ENCODE measurements at regions not wholly inside any gene's neighbourhood (a gene's known extent, or its start where the extent isn't known, plus 50 kb on each side); places are given as distances from the start of the nearest gene placed in this dataset.

DNA sequence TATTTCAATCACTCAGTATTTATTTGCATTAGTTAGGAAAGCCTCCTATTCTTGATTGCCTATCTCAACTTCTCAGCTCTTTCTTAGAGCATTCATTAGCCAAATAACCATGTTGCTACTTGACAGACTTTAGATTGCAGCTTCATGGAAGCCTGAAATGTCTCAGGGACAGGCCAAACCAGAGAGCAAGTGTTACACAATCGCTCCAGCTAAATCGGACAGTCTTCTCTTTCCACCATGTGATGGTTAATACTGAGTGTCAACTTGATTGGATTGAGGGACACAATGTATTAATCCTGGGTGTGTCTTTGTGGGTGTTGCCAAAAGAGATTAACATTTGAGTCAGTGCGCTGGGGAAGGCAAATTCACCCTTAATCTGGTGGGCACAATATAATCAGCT lies 106.5 kb upstream of the DRD2 start:
- DNase-seq (ENCODE audit: low read depth in 3 of 3) = no peak

DNA sequence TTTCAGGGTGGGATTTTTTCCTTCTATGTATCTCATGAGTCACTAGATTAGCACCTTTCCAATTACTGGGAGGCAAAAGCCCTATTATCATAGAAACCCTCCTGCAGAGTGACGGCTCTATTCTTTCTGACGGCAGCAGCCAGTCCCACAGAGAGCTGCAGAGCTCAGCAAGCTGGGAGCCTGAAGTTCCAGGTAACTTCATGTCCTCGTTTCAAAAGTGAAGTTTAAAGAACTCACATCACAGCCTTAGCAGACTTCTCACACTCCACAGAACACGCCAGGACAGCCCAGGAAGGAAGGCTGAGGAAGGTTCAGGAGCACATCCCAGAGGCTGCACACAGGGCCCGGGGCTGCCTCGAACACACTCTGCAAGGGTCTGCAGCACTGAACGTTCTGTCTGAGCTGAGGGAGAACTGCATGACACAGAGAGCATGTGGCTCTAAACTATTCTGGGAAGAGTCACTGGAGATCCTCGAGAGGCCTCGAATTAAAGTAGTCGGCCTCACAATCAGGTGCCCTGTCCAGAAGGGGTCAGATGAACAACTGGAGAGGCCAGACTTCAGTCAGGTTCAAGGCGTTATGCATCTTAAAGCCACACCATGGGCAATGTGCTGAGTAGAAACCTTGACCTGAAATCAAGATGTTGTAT lies 104.2 kb upstream of the DRD2 start:
- no peak for DNase-seq (ENCODE audit: low read depth in 3 of 3)

DNA sequence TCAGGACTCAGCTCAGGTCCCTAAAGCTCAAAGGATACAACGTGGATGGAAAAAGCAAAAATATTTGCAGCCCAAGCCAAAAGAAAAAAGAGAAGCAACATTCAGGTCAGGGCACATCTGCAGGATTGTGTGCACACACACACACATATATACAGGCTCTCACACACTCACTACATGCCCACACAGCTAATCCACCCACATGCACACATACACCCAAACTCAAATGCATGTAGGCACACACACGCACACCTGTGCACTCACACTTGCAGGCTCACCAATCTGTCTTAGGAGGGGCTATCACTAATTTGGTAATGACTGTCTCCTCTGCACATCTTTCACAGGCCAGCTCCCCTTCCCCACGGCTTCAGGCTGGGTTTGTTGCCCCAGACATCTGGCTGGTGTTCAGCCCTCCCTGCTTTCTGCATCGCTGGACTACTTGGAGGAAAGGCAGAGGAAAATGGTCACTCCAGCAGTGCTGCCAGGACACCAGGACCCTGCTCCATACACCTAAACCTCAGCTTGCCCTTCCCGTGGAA lies 103.6 kb upstream of the DRD2 start:
- DNase-seq (ENCODE audit: low read depth in 3 of 3) = no peak

DNA sequence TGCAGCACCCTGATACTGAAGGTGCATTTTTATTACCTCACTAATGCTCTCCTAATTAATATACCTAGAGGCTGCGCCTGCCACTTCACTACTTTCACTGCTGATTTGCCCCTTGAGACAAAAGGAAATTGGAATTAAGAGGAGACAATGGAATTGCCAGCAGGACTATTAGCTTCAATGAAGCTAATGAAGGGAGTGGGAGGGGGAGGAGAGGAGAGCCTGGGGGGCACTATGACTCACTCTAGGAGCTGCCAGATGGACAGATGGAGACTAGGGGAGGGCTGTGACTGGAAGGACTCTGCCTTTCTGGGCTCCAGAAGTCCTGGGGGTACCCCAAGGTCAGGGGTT lies 102.8 kb upstream of the DRD2 start:
- DNase-seq (ENCODE audit: low read depth in 3 of 3) = no peak

DNA sequence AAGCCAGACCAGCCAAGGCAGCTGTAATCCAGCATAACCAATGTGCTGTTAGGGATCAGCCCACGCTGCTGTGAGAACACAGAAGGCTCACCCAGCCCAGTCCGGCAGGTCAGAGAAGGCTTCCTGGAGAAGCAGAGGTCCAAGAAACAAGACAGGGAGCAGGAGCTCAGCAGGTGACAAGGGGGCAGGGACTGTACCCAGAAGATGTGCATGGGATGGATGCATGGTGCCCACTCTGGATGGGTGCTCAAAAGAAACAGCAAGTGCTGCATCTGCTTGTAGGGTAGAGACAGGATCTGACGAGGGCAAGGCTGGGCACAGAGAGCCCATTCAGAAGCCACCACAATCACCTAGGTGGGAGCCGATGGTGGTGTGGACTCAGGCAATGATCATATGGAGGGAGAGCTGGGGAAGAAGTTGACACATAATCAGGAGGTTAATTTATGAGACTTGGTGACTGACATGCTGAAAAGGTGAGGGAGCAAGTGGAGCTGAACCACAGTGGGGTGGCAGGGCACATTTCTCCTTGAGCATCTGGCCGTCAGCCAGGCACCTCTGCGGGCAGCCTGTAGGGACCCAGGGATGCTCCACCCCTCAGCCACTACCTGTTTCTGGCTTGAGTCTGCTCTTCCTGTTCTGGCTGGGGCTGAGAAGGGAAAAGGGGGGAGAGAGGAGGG lies 102.3 kb upstream of the DRD2 start:
- DNase-seq (ENCODE audit: low read depth in 3 of 3) = no peak

DNA sequence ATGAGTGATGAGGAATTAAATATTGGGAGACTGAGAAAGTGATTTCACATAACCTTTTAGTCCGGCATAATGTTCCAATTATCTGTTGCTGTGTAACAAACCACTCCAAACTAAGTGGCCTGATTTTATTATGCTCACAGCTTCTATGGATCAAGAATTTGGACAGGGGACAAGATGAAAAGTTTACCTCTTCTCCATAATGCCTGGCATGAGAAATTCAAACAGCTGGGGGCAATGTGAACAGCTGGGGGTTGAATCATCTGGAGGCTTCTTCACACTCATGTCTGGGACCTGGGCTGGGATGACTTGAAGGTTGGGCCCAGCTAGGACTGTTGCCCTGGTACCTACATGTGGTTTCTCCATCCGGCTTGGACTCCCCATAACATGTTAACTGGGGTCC lies 99.4 kb upstream of the DRD2 start:
- DNase-seq (ENCODE audit: low read depth in 3 of 3) = no peak

DNA sequence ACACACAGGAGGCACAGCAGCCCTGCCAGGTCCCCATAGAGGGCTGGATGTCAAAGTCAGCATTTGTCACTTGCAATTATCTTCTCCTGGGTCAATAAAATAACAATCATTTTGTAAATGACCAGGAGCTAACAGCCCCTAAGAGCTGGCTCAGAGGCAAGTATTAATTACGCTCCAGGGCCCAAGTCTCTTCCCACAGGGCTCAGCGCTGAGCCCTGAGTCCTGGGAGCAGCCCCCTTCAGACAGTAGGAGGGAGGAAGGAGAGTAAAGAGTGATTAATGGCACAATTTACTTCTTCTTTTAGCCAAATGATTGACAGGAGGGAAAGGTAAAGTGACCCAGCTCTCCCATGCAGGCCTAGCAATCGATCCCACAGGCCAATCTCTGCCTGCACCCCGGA lies 99.0 kb upstream of the DRD2 start:
- no peak for DNase-seq (ENCODE audit: low read depth in 3 of 3)

DNA sequence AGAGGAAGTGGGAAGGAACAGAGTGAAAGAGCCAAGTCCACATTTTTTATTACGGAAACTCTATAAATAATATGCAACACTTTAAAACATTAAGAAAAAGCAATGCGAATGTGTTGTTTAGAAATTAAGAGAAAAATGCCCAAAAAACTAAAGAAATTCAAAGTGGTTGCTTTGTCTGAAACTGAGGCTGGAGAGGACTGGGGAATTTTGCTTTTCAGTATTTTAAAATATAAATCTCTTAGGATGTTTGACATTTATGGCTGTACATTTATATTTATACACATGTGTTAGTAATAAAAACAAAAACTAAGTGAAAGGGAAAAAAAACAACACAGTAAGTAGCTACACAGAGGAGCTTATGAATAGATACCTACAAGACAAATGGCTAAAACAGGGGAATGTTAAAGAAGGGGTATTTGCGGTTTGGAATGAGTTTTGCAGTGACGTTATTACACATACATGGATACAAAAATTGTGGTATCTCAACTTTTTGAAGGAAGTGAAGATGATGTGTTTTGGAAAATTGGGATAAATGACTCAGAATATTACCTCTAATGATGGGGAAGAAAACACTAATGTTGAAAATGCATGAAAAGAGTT lies 97.0 kb upstream of the DRD2 start:
- DNase-seq (ENCODE audit: low read depth in 3 of 3) = no peak

DNA sequence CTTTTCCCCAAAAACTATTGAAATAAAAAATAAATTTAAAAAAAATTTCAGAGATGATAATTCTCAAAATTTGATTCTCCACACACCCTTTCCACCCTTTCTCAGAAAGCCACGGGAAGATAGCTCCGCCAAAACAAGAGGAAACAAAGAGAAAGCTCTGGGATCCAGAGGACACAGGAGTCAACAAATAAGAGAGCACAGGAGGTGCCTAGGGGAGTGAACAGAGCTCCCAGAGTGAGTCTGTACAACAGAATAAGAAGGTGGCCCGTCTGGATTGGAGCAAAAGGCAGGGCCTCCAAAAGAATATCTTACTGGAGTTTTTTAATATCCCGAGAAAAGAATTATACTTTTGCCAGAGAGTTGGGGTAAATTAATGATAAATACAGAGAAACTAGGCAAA lies 96.3 kb upstream of the DRD2 start:
- no peak for DNase-seq (ENCODE audit: low read depth in 3 of 3)

DNA sequence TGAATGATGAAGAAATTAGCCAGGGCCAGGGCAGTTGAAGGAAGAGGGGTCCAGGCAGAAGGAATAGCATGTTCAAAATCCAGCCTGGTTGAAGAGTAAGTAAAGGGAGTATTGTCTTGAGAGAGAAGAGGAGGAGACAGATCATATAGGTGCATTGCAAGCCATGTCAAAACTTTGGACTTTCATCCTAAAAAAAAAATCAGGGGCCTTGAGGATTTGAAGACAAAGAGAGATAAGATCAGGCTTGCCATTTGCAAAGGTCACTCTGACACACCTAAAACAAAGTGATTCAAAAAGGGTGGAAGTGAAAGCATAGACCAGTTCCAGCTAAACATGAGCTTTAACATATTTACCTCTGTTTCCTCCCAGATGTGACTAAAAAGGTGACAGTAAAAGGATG lies 95.7 kb upstream of the DRD2 start:
- DNase-seq (ENCODE audit: low read depth in 3 of 3) = no peak

DNA sequence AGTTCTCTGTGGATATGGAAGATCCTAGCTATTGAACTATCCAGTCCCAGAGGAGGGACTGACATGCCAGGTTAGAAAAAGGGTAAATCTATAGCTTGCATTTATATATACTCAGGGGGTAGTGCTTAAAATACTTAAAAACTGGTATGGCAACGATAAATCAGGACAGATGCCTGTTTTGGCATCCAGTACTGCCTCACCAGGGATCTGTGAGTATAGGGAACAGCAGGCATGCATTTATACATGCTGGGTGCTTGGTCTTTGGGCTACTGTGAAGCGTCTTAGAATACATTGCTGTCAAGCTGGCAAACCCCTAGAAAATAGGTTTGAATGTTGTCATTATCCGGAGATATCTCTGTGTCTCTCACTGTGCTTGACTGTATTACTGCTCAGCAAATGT lies 94.2 kb upstream of the DRD2 start:
- DNase-seq (ENCODE audit: low read depth in 3 of 3) = no peak

DNA sequence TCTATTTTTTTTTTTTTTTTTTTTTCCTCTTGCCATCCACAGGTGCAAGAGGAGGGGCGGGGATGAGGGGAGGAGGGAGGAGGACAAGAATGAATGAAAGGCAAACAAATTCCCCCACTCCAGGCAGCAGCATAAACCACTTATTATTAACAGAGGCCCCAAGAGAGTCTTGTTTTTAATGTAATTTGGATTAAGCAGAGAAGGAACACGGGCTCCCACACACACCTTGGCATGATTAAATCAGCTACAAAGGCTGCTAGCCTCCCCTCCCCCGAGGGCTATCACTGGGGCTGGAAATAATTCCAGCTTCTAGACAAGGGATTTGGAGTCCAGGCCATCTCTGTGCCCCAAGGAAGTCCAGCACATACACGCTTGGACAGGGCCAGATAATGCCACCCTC lies 93.4 kb upstream of the DRD2 start:
- no peak for DNase-seq (ENCODE audit: low read depth in 3 of 3)

DNA sequence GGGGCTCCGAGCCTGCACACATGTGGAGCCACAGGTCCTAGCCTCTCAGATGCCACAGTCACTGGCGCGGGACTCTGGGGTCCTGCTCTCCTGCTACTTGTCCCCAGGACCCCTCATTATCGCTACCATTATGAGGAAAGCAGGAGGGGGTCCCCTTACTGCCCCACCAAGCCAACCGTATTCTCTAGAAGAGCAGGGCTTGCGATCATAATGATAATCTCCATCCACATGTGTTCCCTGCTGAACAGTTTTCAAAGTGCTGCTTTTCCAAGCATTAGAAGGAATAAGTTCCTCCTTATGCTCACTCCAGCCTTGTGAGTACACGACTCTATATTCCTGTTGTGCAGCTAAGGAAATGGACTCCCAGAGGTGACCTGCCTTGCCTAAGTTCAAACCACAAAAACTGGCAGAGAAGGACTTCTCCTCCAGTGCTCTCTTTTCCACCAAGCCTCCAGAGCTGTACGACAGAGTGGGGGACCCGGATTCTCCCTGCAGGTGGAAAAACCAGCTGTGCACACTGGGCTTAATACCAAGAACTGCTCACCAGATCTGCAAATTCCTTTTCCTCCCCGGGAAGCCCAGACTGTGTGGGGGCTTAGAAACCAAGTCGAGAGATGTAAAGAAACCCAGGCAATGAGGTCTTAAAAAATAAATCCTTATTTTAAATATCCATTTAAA lies 92.8 kb upstream of the DRD2 start:
- DNase-seq (ENCODE audit: low read depth in 3 of 3) = no peak

DNA sequence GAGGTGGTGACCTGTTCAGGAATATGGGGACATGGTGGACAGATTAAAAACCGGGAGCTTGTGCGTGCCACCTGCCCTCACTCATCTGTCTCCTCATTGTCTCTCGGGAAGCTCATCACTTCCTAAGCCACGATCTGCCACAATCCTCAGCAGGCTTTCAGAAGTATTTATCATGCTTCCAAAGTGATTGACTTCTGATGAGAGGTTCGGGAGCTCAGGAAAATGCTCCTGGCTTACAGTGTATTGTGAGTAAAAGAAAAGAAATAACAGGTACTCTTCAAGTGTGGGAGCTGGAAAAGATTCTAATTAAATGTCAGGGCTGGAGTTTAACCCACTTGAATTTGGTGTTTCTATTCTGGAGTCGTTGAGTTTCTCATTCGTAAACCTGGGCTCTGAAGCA lies 91.9 kb upstream of the DRD2 start:
- no peak for DNase-seq (ENCODE audit: low read depth in 3 of 3)

DNA sequence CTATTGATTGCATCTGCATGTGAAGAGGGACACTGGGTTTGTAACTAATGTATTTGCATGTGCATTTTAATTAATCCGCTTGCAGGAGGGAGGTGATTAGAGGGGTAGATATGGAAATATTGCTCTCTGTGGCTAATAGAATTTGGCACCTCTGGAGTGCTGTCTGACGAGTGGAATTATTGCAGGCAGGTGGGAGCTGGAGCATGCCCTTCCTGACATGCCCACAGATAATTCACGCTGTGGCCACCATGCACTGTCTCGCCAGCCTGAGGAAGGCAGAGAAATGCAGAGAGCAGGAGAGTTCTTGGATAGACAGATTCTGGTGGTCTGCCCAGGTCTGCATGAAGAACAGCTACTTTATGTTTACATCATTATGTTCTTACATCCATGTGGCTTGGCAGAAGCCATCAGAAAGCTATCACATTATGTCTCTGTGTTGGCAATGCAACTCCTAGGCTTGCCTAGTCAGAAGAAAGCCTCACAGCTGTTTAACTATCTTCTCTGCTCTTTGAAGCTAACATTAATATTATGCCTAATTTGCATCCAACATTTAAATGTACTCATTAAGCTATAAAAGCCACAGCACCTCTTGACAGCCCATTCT lies 89.4 kb upstream of the DRD2 start:
- DNase-seq (ENCODE audit: low read depth in 3 of 3) = no peak

DNA sequence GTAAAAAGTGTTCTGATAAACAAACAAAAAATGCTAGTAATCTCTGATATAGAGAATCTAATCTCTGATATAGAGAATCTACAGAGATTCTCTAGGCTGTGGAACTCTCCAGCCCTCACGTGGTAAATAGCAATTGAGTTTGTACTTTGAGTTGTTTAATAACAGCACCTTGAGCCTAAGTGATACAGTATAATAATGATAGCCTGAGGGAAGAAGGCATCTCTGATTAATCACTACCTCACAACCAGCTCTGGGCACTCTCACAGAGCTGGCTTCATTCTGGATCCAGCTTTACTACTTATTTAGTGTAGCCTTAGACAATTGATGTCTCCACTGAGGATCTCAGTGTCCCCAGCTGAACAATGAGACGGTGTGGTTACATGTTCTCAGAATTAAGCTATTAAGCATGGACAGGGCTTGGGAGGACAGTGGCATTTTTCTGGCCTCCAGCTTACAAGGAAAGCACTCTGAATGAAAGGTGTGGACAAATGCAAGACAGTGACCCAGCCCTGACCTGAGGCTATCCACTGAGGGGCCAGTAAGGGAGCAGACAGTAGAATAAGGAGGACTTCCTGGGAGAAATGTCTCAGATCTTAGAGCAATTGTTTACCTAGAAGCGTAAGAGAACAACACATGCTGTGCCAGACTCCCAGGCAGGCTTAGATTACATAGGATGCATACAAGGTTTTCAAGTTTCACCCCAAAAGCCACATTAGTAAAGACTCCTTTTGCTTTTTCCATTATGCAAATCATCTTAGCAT lies 88.7 kb upstream of the DRD2 start:
- no peak for DNase-seq (ENCODE audit: low read depth in 3 of 3)

DNA sequence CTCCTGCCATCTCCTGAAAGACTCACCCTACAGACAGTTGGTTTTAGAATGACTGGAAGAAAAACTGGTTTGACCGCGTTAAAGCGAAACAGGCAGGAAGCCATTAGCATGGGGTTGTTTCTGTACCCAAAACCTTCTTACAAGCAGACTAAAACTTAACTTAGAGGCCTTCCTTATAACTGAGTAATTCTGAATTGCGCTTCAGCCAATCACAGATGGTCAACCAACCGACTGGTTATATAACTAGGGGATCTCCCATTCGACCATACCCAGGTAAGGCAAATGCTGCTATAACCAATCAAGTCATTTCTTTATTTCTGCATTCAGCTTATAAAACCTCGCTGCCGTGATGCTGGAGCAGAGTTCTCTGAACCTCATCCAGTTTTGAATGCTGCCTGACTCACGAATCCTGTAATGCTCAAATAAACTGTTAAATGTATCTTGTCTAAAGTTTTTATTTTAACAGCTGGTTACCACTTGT lies 87.8 kb upstream of the DRD2 start:
- no peak for DNase-seq (ENCODE audit: low read depth in 3 of 3)

DNA sequence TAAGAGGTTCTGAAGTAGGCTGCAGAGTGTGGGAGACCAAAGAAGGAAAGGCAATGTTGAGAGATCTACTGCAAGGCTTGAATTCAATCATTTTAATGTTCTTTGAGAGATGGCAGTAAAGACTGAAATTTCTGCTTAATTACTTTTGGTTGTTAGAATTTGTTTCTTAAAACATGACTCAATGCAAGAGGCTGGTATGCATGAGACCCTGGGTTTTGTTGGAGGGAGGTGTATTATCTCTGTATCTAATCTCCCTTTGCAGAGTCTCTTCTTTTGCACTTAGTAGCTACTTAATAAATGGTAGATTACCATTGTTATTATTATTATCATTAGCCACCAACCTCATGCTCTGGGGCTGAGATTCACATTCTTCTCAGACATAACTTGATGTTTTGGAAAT lies 87.4 kb upstream of the DRD2 start:
- DNase-seq (ENCODE audit: low read depth in 3 of 3) = no peak

DNA sequence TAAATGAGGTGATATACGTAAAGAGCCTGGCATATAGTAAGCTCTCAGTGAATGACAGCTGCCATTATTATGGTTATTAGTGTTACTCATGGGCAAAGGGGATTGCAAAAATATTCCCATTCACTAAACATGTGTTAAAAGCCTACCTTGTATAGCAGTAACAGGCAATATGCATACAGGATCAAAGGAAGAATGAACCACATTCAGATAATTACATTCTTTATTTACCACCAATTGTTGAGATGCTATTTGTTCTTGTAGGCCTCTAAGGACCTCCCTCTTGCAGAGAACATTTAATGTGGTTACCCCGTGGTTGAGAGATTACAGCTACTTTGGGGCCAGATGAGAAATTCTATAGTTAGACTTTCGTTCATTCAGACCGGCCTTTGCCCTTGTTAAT lies 82.7 kb upstream of the DRD2 start:
- DNase-seq (ENCODE audit: low read depth in 3 of 3) = no peak

DNA sequence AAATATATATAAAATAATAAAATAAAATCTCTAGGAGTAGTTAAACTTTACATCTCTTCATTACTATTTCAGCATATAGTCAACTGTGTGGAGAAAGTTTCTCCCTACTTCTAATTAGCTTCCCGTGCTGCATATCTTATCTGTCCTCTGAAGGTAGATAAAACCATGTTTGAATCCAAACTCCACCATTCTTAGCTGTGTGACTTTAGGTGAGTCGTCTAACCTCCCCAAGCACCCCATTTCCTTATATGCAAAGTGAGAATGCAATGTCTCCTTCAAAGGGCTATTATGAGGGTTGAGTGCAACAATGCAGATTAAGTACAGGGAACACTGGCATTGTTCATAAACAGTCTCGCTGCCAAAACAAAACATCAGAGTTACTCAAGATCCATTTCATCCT lies 80.8 kb upstream of the DRD2 start:
- no peak for DNase-seq (ENCODE audit: low read depth in 3 of 3)

DNA sequence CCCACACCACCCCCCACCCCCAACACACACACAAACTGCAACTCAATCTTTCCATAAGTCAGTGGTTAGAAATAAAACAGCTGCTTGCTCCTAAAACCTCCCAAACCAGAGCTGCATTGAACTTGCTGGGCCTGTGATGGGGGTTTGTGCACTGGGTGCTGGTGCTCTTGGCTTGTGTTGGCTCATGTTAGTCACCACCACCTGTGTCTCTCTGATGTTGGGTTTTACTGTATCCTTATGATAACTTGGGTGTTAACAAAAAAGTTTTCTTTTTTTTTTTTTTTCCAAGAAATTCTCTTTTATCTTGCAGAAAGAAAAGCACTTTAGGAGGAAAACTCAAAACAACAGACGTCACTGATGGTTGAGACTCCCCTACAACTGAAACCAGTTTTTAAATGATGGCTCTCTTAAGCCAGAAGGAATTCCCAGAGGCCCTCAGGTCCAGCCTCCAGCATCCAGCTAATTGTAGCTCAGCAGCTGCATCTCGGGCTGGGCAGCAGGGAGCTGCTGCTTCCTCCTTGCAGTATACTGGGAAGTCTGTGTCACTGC lies 79.9 kb upstream of the DRD2 start:
- no peak for DNase-seq (ENCODE audit: low read depth in 3 of 3)

Measured in stimulated activated CD4-positive, alpha-beta T cell treated with anti-CD3 and anti-CD28 coated beads, TNF-alpha, amount 100 ng/mL, for 48 hours (primary cell).